Activated effector memory CD4-positive, alpha-beta T cell treated with anti-CD3 and anti-CD28 coated beads, Interleukin-2, amount 50 U/mL, for 16 hours (primary cell): ENCODE measurements at regions not wholly inside any gene's neighbourhood (a gene's known extent, or its start where the extent isn't known, plus 50 kb on each side); places are given as distances from the start of the nearest gene placed in this dataset.

ENCODE experiments used
- DNase-seq: peaks from one replicate; pipeline ENCODE4 v3.0.0-alpha.2; 2020

- no peak for DNase-seq
These were observed 825.0 kb downstream of the TLR4 start for GRCh38 chr9:118529210-118529609.

GRCh38 chr9:118529624-118530214, 825.5 kb downstream of the TLR4 start:
- DNase-seq, result no peak

- no peak for DNase-seq
These were observed 828.4 kb downstream of the TLR4 start for GRCh38 chr9:118532592-118532991.

DNA sequence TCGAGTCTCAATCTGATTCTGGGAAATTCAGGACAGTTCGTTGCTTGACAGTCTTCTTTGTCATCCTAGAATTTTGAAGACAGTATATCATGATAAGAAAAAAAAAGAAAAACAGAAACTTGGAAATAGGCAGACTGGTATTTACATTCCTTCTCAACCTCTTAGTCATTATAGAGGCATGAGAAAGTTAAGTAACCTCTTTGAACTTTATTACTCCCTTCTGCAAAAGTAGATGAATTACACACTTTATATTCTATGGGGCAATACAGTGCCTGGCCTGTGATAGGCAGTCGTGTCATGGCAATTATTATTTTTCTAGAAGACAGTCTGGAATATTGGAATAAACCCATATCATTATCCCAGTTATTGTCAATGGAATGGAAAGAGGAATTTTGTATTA, 828.9 kb downstream of the TLR4 start:
- DNase-seq, result no peak

- DNase-seq, result no peak
These were observed 829.6 kb downstream of the TLR4 start for GRCh38 chr9:118533850-118534249.

GRCh38 chr9:118536153-118536552, 832.0 kb downstream of the TLR4 start:
- no peak for DNase-seq

- no peak for DNase-seq
These were observed 830.3 kb downstream of the BRINP1 start for GRCh38 chr9:118538959-118539358.

GRCh38 chr9:118553465-118553864, 815.8 kb downstream of the BRINP1 start:
- no peak for DNase-seq

DNA sequence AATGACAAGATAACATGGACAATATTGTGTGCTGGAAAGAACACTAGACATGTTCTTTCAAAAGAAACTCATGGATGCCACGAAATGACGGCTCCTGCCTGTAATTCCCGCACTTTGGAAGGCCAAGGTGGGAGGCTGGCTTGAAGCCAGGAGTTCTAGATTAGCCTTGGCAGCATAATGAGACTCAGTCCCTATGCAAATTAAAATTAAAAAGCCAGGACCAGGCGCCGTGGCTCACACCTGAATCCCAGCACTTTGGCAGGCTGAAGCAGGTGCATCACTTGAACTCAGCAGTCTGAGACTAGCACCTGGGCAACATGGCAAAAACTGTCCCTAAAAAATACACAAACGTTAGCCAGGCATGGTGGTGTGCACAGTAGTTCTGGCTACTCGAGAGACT, 814.2 kb downstream of the BRINP1 start:
- no peak for DNase-seq

GRCh38 chr9:118558026-118558425, 811.2 kb downstream of the BRINP1 start:
- DNase-seq, result no peak

DNA sequence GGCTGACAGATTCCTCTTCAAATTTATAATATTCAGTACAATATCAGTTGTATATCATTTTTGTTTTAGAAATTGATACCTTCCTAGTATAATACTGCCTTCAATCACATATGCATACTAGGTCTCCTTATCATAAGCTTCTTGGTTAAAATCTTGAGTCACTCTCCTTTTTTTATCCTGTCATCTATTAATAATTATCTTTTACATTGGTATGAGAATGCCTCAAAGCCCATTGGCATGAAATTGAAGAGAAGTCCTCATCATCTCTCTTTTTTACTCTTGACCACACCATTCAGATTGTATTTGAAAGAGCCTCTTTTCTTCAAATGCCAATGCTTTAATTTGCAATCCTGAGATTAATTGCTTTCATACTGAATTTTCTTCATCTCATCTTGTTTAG, 810.3 kb downstream of the BRINP1 start:
- DNase-seq, result no peak

- no peak for DNase-seq
These were observed 808.2 kb downstream of the BRINP1 start for GRCh38 chr9:118561051-118561450.

DNA sequence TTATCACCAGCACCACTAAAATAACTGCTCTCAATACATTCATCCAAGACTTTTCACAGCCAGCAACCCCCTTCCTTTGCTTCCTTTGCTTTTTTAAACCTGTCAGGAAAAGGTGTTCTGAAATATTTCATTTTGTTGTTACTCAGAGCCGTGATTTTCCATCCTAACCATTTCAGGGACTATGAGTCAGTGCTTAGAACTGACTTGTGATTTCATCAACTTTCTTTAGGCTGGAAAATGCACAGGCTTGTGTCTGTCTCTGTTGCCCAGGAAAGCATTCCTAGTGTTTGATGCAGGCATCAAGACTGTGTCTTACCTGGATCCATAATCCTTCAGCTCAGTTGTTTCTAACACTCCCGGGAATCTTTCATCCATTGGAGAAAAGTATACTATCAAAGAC, 805.6 kb downstream of the BRINP1 start:
- DNase-seq, result no peak

DNA sequence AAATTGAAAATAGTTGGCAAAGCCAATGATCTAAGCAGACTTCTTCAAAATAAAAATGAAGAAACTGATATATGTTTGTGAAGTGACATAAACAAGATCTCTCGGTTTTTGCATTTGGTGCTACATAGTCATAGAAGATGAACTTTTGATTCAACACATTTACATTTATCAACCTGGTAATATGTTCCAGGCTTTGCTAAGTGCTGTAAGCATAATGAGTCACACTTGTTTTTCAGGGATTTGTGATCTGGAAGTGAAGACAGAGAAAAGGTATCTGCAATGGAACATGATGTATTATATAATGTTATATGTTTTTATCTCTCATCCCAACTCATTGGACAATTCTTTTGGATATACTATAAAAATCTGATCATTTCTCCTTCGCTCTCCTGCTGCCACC, 801.4 kb downstream of the BRINP1 start:
- DNase-seq, result no peak

DNA sequence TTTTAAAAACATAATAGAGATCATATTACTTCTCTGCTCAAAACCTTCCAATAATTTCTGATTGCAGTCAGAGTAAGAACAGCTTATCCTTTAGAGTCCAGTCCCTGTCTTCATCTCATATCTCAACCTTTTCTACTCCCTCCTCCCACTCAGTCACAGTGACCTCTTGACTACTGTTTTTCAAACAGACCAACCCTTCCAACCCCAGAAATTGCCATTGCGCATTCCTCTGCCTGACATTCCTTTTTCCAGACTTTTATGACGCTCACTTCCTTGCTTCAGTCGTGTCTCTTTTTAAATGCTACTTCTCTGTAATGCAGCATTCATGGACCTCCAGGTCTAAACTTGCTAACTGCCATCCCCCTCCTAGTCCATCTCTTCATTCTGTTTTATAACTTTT, 800.5 kb downstream of the BRINP1 start:
- no peak for DNase-seq

GRCh38 chr9:118569148-118569547, 800.1 kb downstream of the BRINP1 start:
- DNase-seq, result no peak

DNA sequence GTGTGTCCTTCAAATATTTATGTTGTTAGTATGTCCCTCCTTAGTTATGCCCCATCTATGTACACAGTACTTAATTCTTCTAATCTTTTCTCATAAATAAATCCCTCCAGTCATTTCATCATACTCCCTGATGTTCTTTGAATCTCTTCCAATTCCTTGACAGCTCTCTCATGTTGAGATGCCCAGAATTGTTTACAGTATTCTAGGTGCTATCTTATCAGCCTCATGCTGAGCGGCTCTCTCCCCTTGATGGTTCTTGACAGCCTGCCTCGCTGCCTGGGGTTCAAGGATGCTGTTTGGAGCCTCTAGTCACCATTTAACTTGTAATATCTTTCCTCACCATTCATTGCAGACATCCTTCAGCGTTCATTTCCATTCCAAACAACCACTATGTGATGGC, 799.2 kb downstream of the BRINP1 start:
- DNase-seq, result no peak

- DNase-seq, result no peak
These were observed 793.7 kb downstream of the BRINP1 start for GRCh38 chr9:118575341-118576070.

DNA sequence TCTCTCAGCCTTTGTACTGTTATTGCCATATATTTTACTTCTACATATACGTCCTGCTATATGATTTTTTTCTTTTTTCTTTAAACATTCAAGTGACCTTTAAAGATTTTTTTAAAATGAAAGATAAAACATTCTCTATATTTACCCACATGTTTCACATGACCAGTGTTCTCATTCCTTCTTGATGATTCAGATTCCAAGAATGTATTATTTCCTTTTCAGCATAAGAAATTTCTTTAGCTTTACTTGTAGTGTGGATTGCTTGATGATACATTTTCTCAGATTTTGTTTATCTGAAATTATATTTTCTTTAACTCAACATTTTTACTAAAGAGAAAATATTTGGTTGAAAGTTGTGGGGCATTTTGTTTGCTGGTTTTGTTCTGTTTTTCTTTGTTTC, 792.1 kb downstream of the BRINP1 start:
- DNase-seq, result no peak

GRCh38 chr9:118578467-118578866, 790.8 kb downstream of the BRINP1 start:
- DNase-seq, result no peak

DNA sequence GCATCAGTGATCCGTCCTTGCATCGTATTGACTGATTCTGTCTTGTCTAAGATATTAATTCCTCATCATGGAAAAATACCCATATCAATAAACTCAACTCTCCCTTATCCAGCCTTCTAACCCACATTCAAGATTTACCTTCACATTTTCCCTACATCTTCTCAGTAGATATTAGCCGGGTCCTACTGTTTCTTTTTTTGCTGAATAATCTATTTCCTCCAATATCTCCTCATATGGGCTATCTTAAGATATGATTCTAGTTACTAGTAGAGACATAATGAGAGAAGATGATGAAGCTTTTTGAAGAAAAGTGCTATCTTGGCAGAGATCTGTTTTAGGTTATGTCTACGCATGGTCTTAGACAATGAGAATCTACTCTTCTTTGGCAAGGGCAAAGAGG, 785.8 kb downstream of the BRINP1 start:
- DNase-seq, result no peak

GRCh38 chr9:118586978-118587377, 782.3 kb downstream of the BRINP1 start:
- DNase-seq, result no peak

DNA sequence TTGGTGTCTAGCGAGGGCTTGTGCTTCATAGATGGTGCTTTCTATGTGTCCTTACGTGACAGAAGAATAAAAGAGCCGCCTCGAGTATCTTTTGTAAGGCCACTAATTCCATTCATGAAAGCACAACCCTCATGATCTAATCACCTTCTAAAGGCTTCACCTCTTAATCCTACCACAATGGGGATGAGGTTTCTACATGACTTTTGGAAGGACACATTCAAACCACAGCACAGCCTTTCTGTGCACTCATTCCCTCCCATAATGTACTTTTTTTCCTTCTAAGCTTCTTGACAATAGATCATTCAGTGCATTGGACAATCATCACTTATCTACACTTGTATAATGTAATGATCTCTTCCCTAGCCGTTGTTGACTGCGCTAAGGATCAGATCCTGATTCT, 774.8 kb downstream of the BRINP1 start:
- DNase-seq, result no peak

DNA sequence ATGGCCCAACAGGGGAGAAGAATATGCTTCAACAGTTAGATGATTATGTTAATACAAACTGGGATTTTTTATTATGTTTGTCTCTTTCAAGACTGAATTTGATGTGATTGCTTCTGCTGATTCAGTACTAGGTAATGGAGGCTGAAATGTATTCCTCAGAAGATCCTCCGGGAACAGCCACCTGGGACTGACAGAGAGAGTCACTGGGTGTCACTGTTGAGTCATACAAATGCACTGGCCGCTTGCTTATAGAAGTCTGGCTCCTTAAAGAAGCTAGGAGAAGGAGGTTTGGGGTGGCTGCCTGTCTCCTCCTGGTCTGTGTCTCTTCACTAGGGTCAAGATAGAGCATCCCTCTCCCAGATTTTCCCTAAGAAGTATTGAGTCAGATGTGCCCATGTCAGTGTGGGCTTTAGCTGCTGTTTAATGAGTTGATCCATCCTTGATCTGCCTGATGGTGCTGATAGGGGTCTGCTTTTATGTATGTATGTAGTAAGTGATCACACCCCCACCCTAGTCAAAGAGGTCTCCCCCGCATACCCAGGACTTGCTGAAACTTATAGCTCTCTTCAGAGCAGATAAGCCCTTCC, 773.4 kb downstream of the BRINP1 start:
- DNase-seq, result no peak
